K562 (cell line): ENCODE measurements at regions not wholly inside any gene's neighbourhood (a gene's known extent, or its start where the extent isn't known, plus 50 kb on each side); places are given as distances from the start of the nearest gene placed in this dataset.

Source experiments
- ATAC-seq: fragments of 200-7000 bp; cut with Tn5 transposase; 3 replicates; pipeline ENCODE4 v1.9.1; 2020; ENCODE audit warnings: moderate library complexity
- BruUV-seq: library from RNA; stranded (reverse); fragments of 400-500 nt; replicated peaks from 2 replicates; lab custom pipeline; 2021; lab: Mats Ljungman, UMichigan
- CTCF ChIA-PET: fragments of 300-600 bp; formaldehyde crosslinking; extraction: SDS; loops from one replicate; lab custom pipeline; 2021; ENCODE audit warnings: low intra/inter-chr PET ratio; lab: Yijun Ruan, JAX
- POLR2A ChIA-PET: fragments of 300-600, 350-650 bp; sonication (Branson Sonifier 250); formaldehyde crosslinking; extraction: SDS; loops from one replicate; lab custom pipeline; 2021; ENCODE audit warnings: antibody characterized with exemption, inconsistent platforms; lab: Yijun Ruan, JAX
- DNase-seq, 4 experiments: peaks; one replicate each; pipeline versions ENCODE4 v3.0.0 to v3.0.0-alpha.2; 2011 to 2018; ENCODE audit warnings: low spot score in 3 of 4, mixed read lengths in 3 of 4; ENCODE audit errors: extremely low read depth in 1 of 4
- FAIRE-seq: peaks from 2 replicates; lab custom pipeline; 2011; peaks lifted over from hg19 to GRCh38; lab: Jason Lieb, UNC
- H2AFZ ChIP-seq: 2 replicates; pipeline ENCODE4 v1.6.0; 2011; ENCODE audit warnings: low read depth, low read length, control low read depth, inconsistent platforms
- H3K27ac ChIP-seq: fragments of 200-600 bp; 3 replicates; pipeline ENCODE4 v1.8.0; 2011; ENCODE audit warnings: low read depth, mild to moderate bottlenecking, control low read depth, inconsistent platforms, low read length, moderate library complexity, mixed read lengths; ENCODE audit errors: extremely low read depth
- H3K27me3 ChIP-seq, 2 experiments: fragments of 300-600 bp in 1 of 2; 2 replicates in 1 of 2; 3 replicates in 1 of 2; pipeline versions ENCODE4 v1.6.0 to v1.8.0; 2011; ENCODE audit warnings: inconsistent platforms in 2 of 2, low read length in 2 of 2, mild to moderate bottlenecking in 1 of 2, mixed read lengths in 1 of 2, moderate library complexity in 1 of 2; ENCODE audit not compliant: control insufficient read depth in 2 of 2, insufficient read depth in 2 of 2
- H3K36me3 ChIP-seq: fragments of 300-600 bp; 3 replicates; pipeline ENCODE4 v1.8.0; 2011; ENCODE audit warnings: mild to moderate bottlenecking, low read length, inconsistent platforms; ENCODE audit not compliant: control insufficient read depth, insufficient read depth
- H3K4me1 ChIP-seq, 2 experiments: fragments of 200-600 bp in 1 of 2; replicated peaks in 1 of 2; 2 replicates in 1 of 2; 3 replicates in 1 of 2; pipeline versions ENCODE4 v1.5.1 to v1.8.0; 2011; ENCODE audit warnings: inconsistent platforms in 2 of 2, low read length in 2 of 2, mild to moderate bottlenecking in 1 of 2, mixed read lengths in 1 of 2, moderate library complexity in 1 of 2; ENCODE audit not compliant: control insufficient read depth in 2 of 2, insufficient read depth in 2 of 2
- H3K4me2 ChIP-seq: 2 replicates; pipeline ENCODE4 v1.6.1; 2011; ENCODE audit warnings: low read length, control low read depth, inconsistent platforms, mixed read lengths; ENCODE audit not compliant: insufficient read depth
- H3K4me3 ChIP-seq: fragments of 200-600 bp; sonication (generic), shearing (Covaris generic); 2 replicates; pipeline ENCODE4 v1.5.1; 2016; ENCODE audit warnings: control low read depth, inconsistent platforms
- H3K79me2 ChIP-seq: fragments of 200-600 bp; 3 replicates; pipeline ENCODE4 v1.8.0; 2011; ENCODE audit warnings: low read length, inconsistent platforms; ENCODE audit not compliant: control insufficient read depth, insufficient read depth
- H3K9ac ChIP-seq, 2 experiments: 2 replicates each; pipeline versions ENCODE4 v1.6.0 to v1.6.1; 2011; ENCODE audit warnings: low read depth in 2 of 2, low read length in 2 of 2, control low read depth in 1 of 2, inconsistent platforms in 1 of 2, mild to moderate bottlenecking in 1 of 2, mixed read lengths in 1 of 2; ENCODE audit not compliant: insufficient read depth in 1 of 2
- H3K9me1 ChIP-seq: one replicate; pipeline ENCODE4 v1.6.0; 2011; ENCODE audit warnings: inconsistent platforms, mild to moderate bottlenecking, low read length, moderate library complexity; ENCODE audit not compliant: control insufficient read depth, insufficient read depth
- H3K9me3 ChIP-seq: replicated peaks from 2 replicates; pipeline ENCODE4 v1.5.1; 2011; ENCODE audit warnings: low read depth, low read length, inconsistent platforms; ENCODE audit not compliant: control insufficient read depth, insufficient read depth
- H4K20me1 ChIP-seq: replicated peaks from 2 replicates; pipeline ENCODE4 v1.6.1; 2011; ENCODE audit warnings: low read length, inconsistent platforms, mixed read lengths; ENCODE audit not compliant: control insufficient read depth, insufficient read depth
- ARID4B ChIP-seq: sonication (generic); formaldehyde crosslinking; IDR thresholded peaks from 2 replicates; pipeline ENCODE4 v1.8.0; 2022; ENCODE audit warnings: mild to moderate bottlenecking, missing genetic modification reagents
- FOSL1 ChIP-seq: fragments of 200-800 bp; sonication (Bioruptor generic); conservative IDR thresholded peaks from 2 replicates; pipeline ENCODE4 v1.6.1; 2016; ENCODE audit warnings: missing genetic modification characterization, missing compliant biosample characterization
- IRF1 ChIP-seq: sonication (generic); formaldehyde crosslinking; IDR thresholded peaks from 2 replicates; pipeline ENCODE4 v1.8.0; 2022; ENCODE audit warnings: missing genetic modification reagents, mild to moderate bottlenecking, borderline replicate concordance
- JUND ChIP-seq, 2 experiments: IDR thresholded peaks; 2 replicates in 1 of 2; 3 replicates in 1 of 2; pipeline ENCODE4 v1.6.1; 2011; ENCODE audit warnings: borderline replicate concordance in 2 of 2, low read depth in 2 of 2, low read length in 2 of 2, improper control_type of control experiment in 1 of 2, missing biosample characterization in 1 of 2, missing genetic modification characterization in 1 of 2, missing genetic modification reagents in 1 of 2
- WHSC1 ChIP-seq: IDR thresholded peaks from one replicate; pipeline ENCODE4 v1.6.1; 2012; ENCODE audit warnings: low read length, control low read depth, inconsistent platforms
- WGBS: fragments of 100-300 bp; shearing (Covaris generic); methylation state at CpG from one replicate; pipeline ENCODE4 v1.1.6; 2016; ENCODE audit warnings: low coverage, mixed read lengths; ENCODE audit not compliant: insufficient coverage; ENCODE audit errors: missing lambda C conversion rate; 5-methylcytosine and 5-hydroxymethylcytosine counted together
- in situ Hi-C: fragments of 300-500 bp; cut with MboI; formaldehyde crosslinking; loops from 4 replicates; pipeline ENCODE4 v1.15.0; 2018; ENCODE audit warnings: inconsistent platforms, mixed read lengths
- intact Hi-C: fragments of 100-400 bp; cut with micrococcal nuclease; formaldehyde crosslinking; loops from 2 replicates; pipeline ENCODE4 v1.14.2; 2022

GRCh38 chr4:98746936-98747335 is 88.5 kb upstream of the TSPAN5 start (continued):
- TF ChIP-seq ARID4B (CRISPR knock-in tag): no peak
- no peak for TF ChIP-seq IRF1

GRCh38 chr4:98746530-98746929 is 88.1 kb upstream of the TSPAN5 start:
- no peak for FAIRE-seq
- TF ChIP-seq WHSC1 (no peak), JUND (IDR thresholded peaks at IDR 0.05; ENCODE audit: borderline replicate concordance, low read depth, low read length) (0 out of 2 replicates have a peak, but pooled peaks have one; percentile 6), JUND (tag; IDR thresholded peaks at IDR 0.05; ENCODE audit: borderline replicate concordance, low read depth, low read length) (no peak), FOSL1 (tag) (peak; percentile 21; the same call in 1 of the 2 replicates)
- TF ChIP-seq, all 486 proteins: peak for 2
- ATAC-seq (no peak), DNase-seq (no peak)
- Histone ChIP-seq H3K9me3 (no peaks in the 10 kb centered on the region), H3K4me2 (no peak overlapping the region), H3K9ac (no peak overlapping the region), H2AFZ (peak overlapping the region; percentile 48; the same call in 1 of the 2 replicates), H3K36me3 (no peaks in the 10 kb centered on the region), H3K27me3 (no peaks in the 10 kb centered on the region), H4K20me1 (no peaks in the 10 kb centered on the region), H3K27ac (no peak overlapping the region), H3K9me1 (no peaks in the 10 kb centered on the region), H3K4me1 (no peaks in the 10 kb centered on the region), H3K4me3 (no peak overlapping the region), H3K79me2 (no peaks in the 10 kb centered on the region)
- ChIA-PET POLR2A (no interaction called here), CTCF (interaction anchor here (1.4 kb wide), 1 partner anchor 309 kb away, joined by 3 read pairs; no protein-coding TSS in a partner anchor)
- intact Hi-C loops: loop anchor here (5.0 kb wide), 5 partner anchors 81 to 661 kb away; partner anchors contain the start of gene EIF4E
- in situ Hi-C loops: loop anchor here (10.0 kb wide), 2 partner anchors 308 to 658 kb away; no protein-coding TSS in a partner anchor
- 0% methylated on average over 1 of the region's 1 CpG for WGBS
- no TSS peak for BruUV-seq
